Endothelial cell of umbilical vein (primary cell): ENCODE measurements at regions not wholly inside any gene's neighbourhood (a gene's known extent, or its start where the extent isn't known, plus 50 kb on each side); places are given as distances from the start of the nearest gene placed in this dataset.

Experiments used
- TF ChIP-seq, protein P1 (sequence below), 2 donors: IDR thresholded peaks; 1 replicate in 1 of 2; 2 replicates in 1 of 2; pipeline ENCODE4 v1.5.1; 2011; ENCODE audit warnings: low read length in 2 of 2, mild to moderate bottlenecking in 2 of 2, moderate library complexity in 2 of 2, control low read depth in 1 of 2, inconsistent platforms in 1 of 2, low read depth in 1 of 2; ENCODE audit not compliant: insufficient read depth in 1 of 2; ENCODE audit errors: extremely low read depth in 1 of 2
- TF ChIP-seq, protein P2 (sequence below): IDR thresholded peaks from 2 replicates; pipeline ENCODE4 v1.6.1; 2011; ENCODE audit not compliant: insufficient read depth, insufficient read length

DNA sequence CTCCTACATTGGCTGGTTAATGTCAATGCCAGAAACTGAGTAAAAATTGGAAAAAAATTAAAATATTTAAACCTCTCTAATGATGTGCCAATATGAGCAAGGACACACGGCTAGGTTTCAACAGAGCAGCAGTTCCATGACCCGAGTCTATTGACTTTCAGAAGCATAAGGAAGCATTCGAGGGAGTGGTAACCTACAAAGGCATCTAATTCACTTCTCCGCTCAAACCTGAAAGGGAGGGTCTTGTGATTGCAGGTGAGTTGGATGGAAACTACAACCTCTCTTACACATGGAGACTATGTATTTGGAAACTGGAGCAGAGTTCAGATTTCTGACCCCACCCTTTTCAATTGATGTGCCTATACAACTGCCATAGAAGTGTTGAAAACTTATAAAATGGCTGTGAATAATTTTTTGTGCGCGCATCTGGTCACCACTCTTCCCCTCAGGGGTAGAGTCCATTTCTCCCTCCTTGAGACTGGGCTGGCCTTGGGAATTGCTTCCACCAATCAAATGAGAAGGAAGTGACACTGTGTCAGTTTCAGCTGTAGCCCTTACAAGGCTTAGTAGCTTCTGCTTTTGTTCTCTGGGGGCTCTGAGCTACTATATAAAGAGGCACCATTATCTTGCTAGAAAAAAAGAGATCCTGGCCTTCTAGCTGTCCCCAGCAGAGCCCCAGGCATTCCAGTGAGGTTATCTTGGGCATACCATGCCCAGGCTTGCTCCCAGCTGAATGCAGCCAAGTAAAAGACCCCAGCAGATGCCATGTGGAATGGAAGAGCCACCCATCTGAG lies 278.0 kb downstream of the EPHA4 start:
- TF ChIP-seq, protein P1, sequence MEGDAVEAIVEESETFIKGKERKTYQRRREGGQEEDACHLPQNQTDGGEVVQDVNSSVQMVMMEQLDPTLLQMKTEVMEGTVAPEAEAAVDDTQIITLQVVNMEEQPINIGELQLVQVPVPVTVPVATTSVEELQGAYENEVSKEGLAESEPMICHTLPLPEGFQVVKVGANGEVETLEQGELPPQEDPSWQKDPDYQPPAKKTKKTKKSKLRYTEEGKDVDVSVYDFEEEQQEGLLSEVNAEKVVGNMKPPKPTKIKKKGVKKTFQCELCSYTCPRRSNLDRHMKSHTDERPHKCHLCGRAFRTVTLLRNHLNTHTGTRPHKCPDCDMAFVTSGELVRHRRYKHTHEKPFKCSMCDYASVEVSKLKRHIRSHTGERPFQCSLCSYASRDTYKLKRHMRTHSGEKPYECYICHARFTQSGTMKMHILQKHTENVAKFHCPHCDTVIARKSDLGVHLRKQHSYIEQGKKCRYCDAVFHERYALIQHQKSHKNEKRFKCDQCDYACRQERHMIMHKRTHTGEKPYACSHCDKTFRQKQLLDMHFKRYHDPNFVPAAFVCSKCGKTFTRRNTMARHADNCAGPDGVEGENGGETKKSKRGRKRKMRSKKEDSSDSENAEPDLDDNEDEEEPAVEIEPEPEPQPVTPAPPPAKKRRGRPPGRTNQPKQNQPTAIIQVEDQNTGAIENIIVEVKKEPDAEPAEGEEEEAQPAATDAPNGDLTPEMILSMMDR (IDR thresholded peaks at IDR 0.05; ENCODE audit: extremely low read depth in 1 of 2, insufficient read depth in 1 of 2, low read depth in 1 of 2, low read length in 2 of 2): no peak
- TF ChIP-seq, protein P2, sequence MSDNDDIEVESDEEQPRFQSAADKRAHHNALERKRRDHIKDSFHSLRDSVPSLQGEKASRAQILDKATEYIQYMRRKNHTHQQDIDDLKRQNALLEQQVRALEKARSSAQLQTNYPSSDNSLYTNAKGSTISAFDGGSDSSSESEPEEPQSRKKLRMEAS: no peak
